HG03469 (cell line): ENCODE measurements at regions not wholly inside any gene's neighbourhood (a gene's known extent, or its start where the extent isn't known, plus 50 kb on each side); places are given as distances from the start of the nearest gene placed in this dataset.

Source experiments
- ATAC-seq: cut with Tn5 transposase; IDR thresholded peaks from one replicate; pipeline ENCODE4 v1.9.1; 2021; ENCODE audit warnings: mild to moderate bottlenecking, moderate library complexity, moderate number of reproducible peaks; ENCODE audit not compliant: unreplicated experiment

GRCh38 chr10:131658476-131659110 is 242.2 kb upstream of the PPP2R2D start:
- ATAC-seq = no peak

- no peak for ATAC-seq
Observed at GRCh38 chr10:131660427-131660826, 240.4 kb upstream of the PPP2R2D start.

- no peak for ATAC-seq
Observed at GRCh38 chr10:131662851-131663250, 238.0 kb upstream of the PPP2R2D start.

GRCh38 chr10:131663351-131663750 is 237.5 kb upstream of the PPP2R2D start:
- no peak for ATAC-seq

- no peak for ATAC-seq
Observed at GRCh38 chr10:131666091-131666490, 234.7 kb upstream of the PPP2R2D start.

- no peak for ATAC-seq
Observed at GRCh38 chr10:131667047-131667446, 233.8 kb upstream of the PPP2R2D start.

- no peak for ATAC-seq
Observed at GRCh38 chr10:131667561-131667960, 233.2 kb upstream of the PPP2R2D start.

- no peak for ATAC-seq
Observed at GRCh38 chr10:131668903-131669302, 231.9 kb upstream of the PPP2R2D start.

- no peak for ATAC-seq
Observed at GRCh38 chr10:131669838-131670237, 231.0 kb upstream of the PPP2R2D start.

GRCh38 chr10:131670341-131670740 is 230.5 kb upstream of the PPP2R2D start:
- no peak for ATAC-seq

- no peak for ATAC-seq
Observed at GRCh38 chr10:131673396-131673795, 227.4 kb upstream of the PPP2R2D start.

- ATAC-seq = no peak
Observed at GRCh38 chr10:131674130-131674529, 226.7 kb upstream of the PPP2R2D start.

GRCh38 chr10:131675104-131675503 is 225.7 kb upstream of the PPP2R2D start:
- ATAC-seq = no peak

GRCh38 chr10:131676046-131676799 is 224.6 kb upstream of the PPP2R2D start:
- ATAC-seq = no peak

- ATAC-seq = no peak
Observed at GRCh38 chr10:131676800-131677421, 223.9 kb upstream of the PPP2R2D start.

GRCh38 chr10:131677671-131678070 is 223.1 kb upstream of the PPP2R2D start:
- no peak for ATAC-seq

GRCh38 chr10:131678171-131678570 is 222.6 kb upstream of the PPP2R2D start:
- no peak for ATAC-seq

GRCh38 chr10:131678613-131679012 is 222.2 kb upstream of the PPP2R2D start:
- ATAC-seq = no peak

- ATAC-seq = no peak
Observed at GRCh38 chr10:131679926-131680325, 220.9 kb upstream of the PPP2R2D start.

- ATAC-seq = no peak
Observed at GRCh38 chr10:131681122-131681521, 219.7 kb upstream of the PPP2R2D start.

- ATAC-seq = no peak
Observed at GRCh38 chr10:131681656-131682055, 219.2 kb upstream of the PPP2R2D start.
